H1 (cell line): ENCODE measurements at regions not wholly inside any gene's neighbourhood (a gene's known extent, or its start where the extent isn't known, plus 50 kb on each side); places are given as distances from the start of the nearest gene placed in this dataset.

Source experiments
- BRCA1 ChIP-seq: IDR thresholded peaks from 2 replicates; pipeline ENCODE4 v1.6.1; 2012; ENCODE audit warnings: low read depth, low read length, improper control_type of control experiment
- CHD7 ChIP-seq: fragments of 300-600 bp; sonication (generic); IDR thresholded peaks from 2 replicates; pipeline ENCODE4 v1.7.1; 2012; ENCODE audit warnings: low read length, moderate library complexity, mild to moderate bottlenecking, inconsistent platforms; ENCODE audit not compliant: insufficient replicate concordance
- SUZ12 ChIP-seq: fragments of 200-600 bp; sonication (generic); IDR thresholded peaks from 2 replicates; pipeline ENCODE4 v1.6.1; 2012; ENCODE audit warnings: mild to moderate bottlenecking, inconsistent platforms, low read length, moderate library complexity, mixed read lengths
- TAF7 ChIP-seq: optimal IDR thresholded peaks from 2 replicates; pipeline ENCODE3; 2011; ENCODE audit warnings: low read depth, mild to moderate bottlenecking, inconsistent platforms, low read length, moderate library complexity, borderline replicate concordance

GRCh38 chr11:70780246-70780535 lies 381.9 kb downstream of the CTTN start (continued):
- no peak for TF ChIP-seq CHD7
- TF ChIP-seq TAF7, result no peak
- no peak for TF ChIP-seq BRCA1
- TF ChIP-seq SUZ12, result no peak
